NCI-H774 (cell line): ENCODE measurements at regions not wholly inside any gene's neighbourhood (a gene's known extent, or its start where the extent isn't known, plus 50 kb on each side); places are given as distances from the start of the nearest gene placed in this dataset.
"Not testable (repeated sequence)": the region's sequence is repeated elsewhere in the genome, so short reads cannot be mapped to it uniquely, and the experiment has no call there.

ENCODE experiments used
- DNase-seq: peaks from one replicate; lab custom pipeline; 2025; lab: John Stamatoyannopoulos, UW

DNA sequence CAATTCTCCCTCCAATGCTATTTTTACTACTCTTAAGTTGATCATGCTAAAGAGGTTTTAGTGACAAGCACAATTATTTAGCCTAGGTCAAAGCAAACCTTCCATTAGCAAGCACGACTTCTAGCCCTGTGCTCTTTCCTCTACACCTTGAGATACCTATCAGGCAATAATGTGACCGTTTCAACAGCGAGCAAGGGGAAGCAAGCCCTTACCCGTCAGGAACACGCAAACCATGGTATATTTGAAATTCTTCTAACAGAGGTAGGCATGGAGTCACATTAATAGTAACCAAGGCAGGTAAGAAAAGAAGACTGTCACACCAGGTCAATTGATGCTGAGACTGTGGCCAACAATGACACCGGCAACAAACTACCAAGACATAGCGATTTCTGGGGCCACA lies 68.9 kb upstream of the VGLL4 start:
- DNase-seq: no peak

DNA sequence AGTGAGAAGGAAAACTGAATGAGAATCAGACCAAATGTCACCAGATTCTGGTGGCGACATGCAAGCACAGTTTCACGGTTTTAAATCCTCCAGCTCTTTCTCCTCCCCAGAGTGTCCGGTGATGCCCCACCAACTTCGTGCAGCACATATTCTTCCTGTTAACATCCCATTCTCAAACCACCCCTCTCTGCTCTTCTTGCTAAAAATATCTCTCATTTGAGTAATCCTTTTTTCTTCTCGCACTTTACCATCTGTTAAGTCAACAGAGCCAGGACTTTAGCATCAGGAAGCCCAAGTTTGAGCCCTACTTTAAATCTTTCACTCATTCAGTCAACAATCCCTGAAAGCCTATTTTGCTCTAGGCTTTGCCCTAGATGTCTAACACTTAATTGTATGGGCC lies 68.2 kb upstream of the VGLL4 start:
- no peak for DNase-seq

DNA sequence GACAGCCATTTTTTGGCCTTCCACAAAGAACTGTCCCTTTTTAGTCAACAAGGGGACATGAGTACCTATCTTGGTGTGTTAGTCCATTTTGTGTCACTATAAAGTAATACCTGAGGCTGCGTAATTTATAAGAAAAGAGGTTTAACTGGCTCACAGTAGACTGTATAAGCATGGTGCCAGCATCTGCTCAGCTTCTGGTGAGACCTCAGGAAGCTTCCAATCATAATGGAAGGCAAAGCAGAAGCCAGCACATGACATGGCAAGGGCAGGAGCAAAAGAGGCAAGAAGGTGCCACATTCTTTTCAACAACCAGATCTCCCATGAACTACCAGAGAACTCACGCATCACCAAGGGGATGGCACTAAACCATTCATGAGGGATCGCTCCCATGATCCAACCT lies 66.1 kb upstream of the VGLL4 start:
- DNase-seq: no peak

DNA sequence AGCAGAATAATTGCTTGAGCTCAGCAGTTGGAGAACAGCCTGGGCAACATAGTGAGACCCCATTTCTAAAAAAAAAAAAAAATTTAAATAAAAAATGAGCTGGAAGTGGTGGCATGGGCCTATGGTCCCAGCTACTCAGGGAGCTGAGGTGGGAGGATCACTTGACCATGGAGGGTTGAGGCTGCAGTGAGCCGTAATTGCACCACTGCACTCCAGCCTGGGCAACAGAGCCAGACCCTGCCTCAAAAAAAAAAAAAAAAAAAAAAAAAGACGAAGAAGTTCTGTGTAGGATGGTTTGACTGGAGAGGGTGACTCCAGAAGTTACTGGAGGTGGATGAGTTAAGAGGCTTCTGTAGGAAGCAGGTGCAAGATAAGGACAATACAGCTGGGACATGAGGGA lies 63.4 kb upstream of the VGLL4 start:
- not testable (repeated sequence) for DNase-seq

DNA sequence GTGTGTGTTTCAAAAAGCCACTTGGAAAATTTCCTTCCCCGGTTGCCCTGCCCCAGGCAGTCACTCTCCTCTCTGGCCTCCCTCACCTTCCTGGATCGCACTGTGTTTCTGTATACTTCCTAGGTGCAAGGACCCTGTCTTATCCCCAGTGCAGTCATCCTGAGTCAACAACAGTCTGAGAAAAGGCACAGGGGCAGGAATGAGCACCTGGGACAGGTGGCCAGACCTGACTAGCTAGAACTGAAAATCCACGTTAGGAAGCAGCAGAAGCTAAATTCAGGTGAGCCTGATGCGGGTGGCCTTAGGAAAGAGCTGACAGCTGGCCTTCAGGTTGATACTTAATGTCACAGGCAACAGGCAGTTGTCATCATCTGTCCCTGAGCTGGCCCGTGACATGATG lies 62.9 kb upstream of the VGLL4 start:
- DNase-seq: no peak

DNA sequence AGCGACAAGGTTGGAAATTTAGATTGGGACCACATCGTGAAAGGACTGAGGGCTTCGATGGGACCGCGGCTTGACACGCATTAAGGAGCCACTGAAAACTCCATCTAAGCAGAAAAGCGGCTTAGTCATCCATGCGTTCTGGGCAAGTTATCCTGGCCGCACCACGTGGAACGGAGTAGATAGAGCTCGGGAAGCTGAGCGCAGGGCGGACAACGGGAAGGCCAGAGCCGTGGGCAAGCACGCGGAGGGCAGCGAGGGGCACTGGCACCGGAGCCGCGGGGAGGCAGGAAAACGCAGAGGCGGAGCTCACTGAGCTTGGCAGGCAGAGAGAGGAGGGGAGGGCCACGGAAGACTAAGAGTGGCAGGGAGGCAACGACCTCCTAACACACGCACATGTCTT lies 61.3 kb upstream of the VGLL4 start:
- DNase-seq: no peak

DNA sequence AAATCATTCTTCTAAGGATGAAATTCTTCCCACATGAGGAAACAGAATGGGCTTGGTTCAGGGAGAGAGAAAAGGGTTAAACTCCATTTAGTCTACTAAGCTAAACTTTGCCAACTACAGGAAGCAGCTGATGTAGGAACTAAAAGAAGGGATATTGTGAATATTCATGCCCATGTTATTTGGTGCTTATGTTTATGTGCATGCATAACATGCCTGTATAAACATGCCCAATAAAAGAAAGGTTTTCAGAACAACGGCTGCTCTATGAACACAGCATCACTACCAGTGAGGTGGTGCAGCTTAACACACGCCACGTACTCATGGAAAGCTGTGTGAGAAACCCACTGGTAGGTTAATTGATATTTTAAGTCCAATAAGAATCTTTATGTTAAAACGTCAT lies 59.4 kb upstream of the VGLL4 start:
- DNase-seq: no peak

DNA sequence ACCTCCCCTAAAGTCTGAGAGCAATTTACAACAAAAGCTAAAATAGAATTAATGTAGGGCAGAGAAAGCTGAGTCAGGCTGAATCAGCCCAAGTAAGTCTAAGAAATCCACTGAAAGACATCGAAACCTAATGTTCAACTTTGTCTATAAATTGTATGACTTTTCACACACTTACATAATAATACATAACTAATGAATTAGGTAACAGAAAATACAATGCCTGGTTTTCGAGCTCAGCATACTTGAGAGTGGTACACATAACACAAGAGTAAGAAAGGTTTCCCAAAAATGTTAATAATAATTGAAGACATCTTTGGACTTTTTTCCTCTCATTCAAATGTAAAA lies 55.3 kb upstream of the VGLL4 start:
- no peak for DNase-seq

DNA sequence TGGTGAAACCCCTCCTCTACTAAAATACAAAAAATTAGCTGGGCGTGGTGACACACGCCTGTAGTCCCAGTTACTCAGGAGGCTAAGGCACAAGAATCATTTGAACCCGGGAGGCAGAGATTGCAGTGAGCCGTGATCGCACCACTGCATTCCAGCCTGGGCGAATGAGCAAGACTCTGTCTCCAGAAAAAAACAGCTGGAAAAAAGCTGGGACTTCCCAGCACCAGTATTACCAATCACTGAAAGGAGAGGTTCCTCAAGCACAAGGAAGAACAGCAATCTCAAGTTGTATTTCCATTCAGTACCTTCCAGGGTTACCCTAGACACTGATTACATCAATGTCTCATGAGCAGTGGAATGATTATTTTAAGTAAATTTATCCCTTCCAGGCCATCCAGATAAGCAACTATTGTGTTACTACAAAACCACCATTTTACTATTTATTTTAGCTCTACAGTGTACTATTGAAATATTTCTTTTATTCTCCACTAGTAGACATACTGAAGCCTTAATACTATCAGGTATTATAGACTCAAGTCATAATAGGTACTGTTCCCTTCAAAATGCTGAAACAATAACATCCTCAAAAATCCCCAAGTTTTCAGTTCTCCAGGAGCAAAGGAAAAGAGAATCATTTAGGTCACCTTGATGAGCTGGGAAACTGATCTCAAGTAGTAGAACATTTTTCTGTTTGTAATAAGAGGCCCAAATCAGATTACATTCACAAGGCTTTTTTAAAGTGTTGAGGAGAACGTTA lies 54.8 kb upstream of the VGLL4 start:
- no peak for DNase-seq

DNA sequence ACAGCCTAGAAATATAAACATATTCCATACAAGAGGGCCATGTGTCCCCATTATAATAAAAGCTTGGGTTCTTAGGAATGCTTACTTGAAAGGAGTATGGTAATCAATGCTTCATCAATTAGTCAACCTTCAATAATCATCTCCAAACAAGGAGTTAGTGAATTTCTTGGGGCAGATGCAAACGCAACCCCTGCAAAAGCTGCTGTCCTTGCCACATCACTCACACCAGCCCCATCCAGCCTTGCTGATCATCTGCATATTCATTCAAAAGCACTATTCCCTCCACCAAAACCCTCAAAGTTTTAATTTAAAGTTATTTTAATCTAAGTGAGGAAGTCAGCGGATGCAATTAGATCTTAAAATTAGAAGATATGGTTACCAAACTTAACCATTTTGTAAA lies 54.0 kb upstream of the VGLL4 start:
- DNase-seq: no peak

DNA sequence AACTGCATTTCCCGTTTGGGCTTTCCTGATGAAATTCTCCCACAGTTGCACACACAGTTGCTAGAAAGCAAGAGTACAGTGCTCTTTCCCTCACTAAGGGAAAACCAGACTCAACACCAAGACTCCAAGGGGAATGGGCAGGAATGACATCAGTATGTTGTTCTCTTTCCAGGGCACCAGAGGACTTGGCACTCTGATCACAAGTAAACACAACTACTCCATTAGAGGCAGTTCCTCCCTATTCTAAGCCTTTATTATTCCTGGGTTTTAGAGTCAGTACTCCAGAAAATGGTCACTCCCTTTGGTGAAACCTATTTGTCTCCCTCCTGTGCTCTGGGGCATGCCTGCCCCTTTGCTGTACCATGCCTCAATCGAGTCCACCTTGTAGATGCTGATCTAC lies 52.3 kb upstream of the VGLL4 start:
- no peak for DNase-seq
